ENCODE measurements at regions not wholly inside any gene's neighbourhood (a gene's known extent, or its start where the extent isn't known, plus 50 kb on each side); places are given as distances from the start of the nearest gene placed in this dataset.
A peak's percentile ranks its signal among the peaks of the same experiment; 100 is the strongest.

- no peak for DNase-seq
These were observed 307.8 kb downstream of the NR2F1-AS1 start for GRCh38 chr5:93273176-93273575.

GRCh38 chr5:93272108-93272507 lies 308.9 kb downstream of the NR2F1-AS1 start:
- no peak for DNase-seq

GRCh38 chr5:93267736-93268135 lies 313.3 kb downstream of the NR2F1-AS1 start:
- no peak for DNase-seq

GRCh38 chr5:93267276-93267675 lies 313.7 kb downstream of the NR2F1-AS1 start:
- DNase-seq = no peak

- DNase-seq = no peak
These were observed 323.4 kb downstream of the NR2F1-AS1 start for GRCh38 chr5:93257616-93258015.

- no peak for DNase-seq
These were observed 325.2 kb downstream of the NR2F1-AS1 start for GRCh38 chr5:93255796-93256195.

GRCh38 chr5:93252165-93252564 lies 328.9 kb downstream of the NR2F1-AS1 start:
- no peak for DNase-seq

GRCh38 chr5:93251347-93251746 lies 329.7 kb downstream of the NR2F1-AS1 start:
- DNase-seq = no peak

- no peak for DNase-seq
These were observed 330.6 kb downstream of the NR2F1-AS1 start for GRCh38 chr5:93250424-93250823.

- no peak for DNase-seq
These were observed 331.2 kb downstream of the NR2F1-AS1 start for GRCh38 chr5:93249651-93250289.

GRCh38 chr5:93247105-93247504 lies 333.9 kb downstream of the NR2F1-AS1 start:
- DNase-seq = no peak

- peak; percentile 66 to 88 for DNase-seq
These were observed 334.7 kb downstream of the NR2F1-AS1 start for GRCh38 chr5:93246090-93246855.

GRCh38 chr5:93245226-93245625 lies 335.8 kb downstream of the NR2F1-AS1 start:
- no peak for DNase-seq

GRCh38 chr5:93243481-93243880 lies 337.5 kb downstream of the NR2F1-AS1 start:
- DNase-seq = no peak

- DNase-seq = no peak
These were observed 340.7 kb downstream of the NR2F1-AS1 start for GRCh38 chr5:93240228-93240834.

- DNase-seq = no peak
These were observed 344.1 kb downstream of the NR2F1-AS1 start for GRCh38 chr5:93236807-93237421.

- DNase-seq = no peak
These were observed 345.3 kb downstream of the NR2F1-AS1 start for GRCh38 chr5:93235761-93236160.

- no peak for DNase-seq
These were observed 354.8 kb downstream of the NR2F1-AS1 start for GRCh38 chr5:93226202-93226735.

- no peak for DNase-seq
These were observed 355.3 kb downstream of the NR2F1-AS1 start for GRCh38 chr5:93225748-93226147.

GRCh38 chr5:93224624-93225023 lies 356.4 kb downstream of the NR2F1-AS1 start:
- DNase-seq = no peak

- DNase-seq = no peak
These were observed 359.2 kb downstream of the NR2F1-AS1 start for GRCh38 chr5:93221773-93222172.

- DNase-seq = no peak
These were observed 360.6 kb downstream of the NR2F1-AS1 start for GRCh38 chr5:93220431-93220830.

- DNase-seq = no peak
These were observed 361.3 kb downstream of the NR2F1-AS1 start for GRCh38 chr5:93219641-93220145.
